Brain microvascular endothelial cell (primary cell): ENCODE measurements at regions not wholly inside any gene's neighbourhood (a gene's known extent, or its start where the extent isn't known, plus 50 kb on each side); places are given as distances from the start of the nearest gene placed in this dataset.
A peak's percentile ranks its signal among the peaks of the same experiment; 100 is the strongest.

Source experiments
- DNase-seq: peaks from one replicate; pipeline ENCODE4 v3.0.0-alpha.2; 2020
- H3K27ac ChIP-seq: fragments of 250-450 bp; sonication (Bioruptor Pico); 2 replicates; pipeline ENCODE4 v1.5.1; 2020; ENCODE audit warnings: mild to moderate bottlenecking, moderate library complexity
- H3K27me3 ChIP-seq: fragments of 250-450 bp; sonication (Bioruptor Pico); replicated peaks from 2 replicates; pipeline ENCODE4 v1.5.1; 2020; ENCODE audit warnings: mild to moderate bottlenecking
- H3K36me3 ChIP-seq: fragments of 250-450 bp; sonication (Bioruptor Pico); replicated peaks from 2 replicates; pipeline ENCODE4 v1.5.1; 2020; ENCODE audit warnings: mild to moderate bottlenecking
- H3K4me3 ChIP-seq: 2 replicates; pipeline ENCODE4 v1.5.1; 2011; ENCODE audit warnings: low read depth, mild to moderate bottlenecking, control low read depth, low read length, moderate library complexity
- CTCF ChIP-seq: IDR thresholded peaks from 2 replicates; pipeline ENCODE4 v1.5.1; 2011; ENCODE audit warnings: low read depth, mild to moderate bottlenecking, moderate library complexity, low read length, control low read depth, inconsistent platforms; ENCODE audit errors: missing control alignments
- in situ Hi-C: cut with HindIII; loops from 2 replicates; pipeline ENCODE4 v1.10.0; 2017; ENCODE audit warnings: low sequenced_read_pairs, low pct_ligation_motif_present

GRCh38 chr6:134111062-134111677 is 58.7 kb upstream of the SLC2A12 start:
- Histone ChIP-seq H3K27me3 (no peaks in the 10 kb centered on the region), H3K27ac (no peak overlapping the region), H3K4me3 (no peak overlapping the region), H3K36me3 (no peaks in the 10 kb centered on the region)
- in situ Hi-C loops: no loop called here
- DNase-seq: peak; percentile 61
- peak; percentile 95 for TF ChIP-seq CTCF

GRCh38 chr6:134106702-134107101 is 54.3 kb upstream of the SLC2A12 start:
- H3K4me3 ChIP-seq: no peak overlapping the region
- TF ChIP-seq CTCF: no peak
- DNase-seq: no peak

GRCh38 chr6:134105940-134106339 is 53.5 kb upstream of the SLC2A12 start:
- no peak for DNase-seq

More at GRCh38 chr6:134106702-134107101, 54.3 kb upstream of the SLC2A12 start:
- Histone ChIP-seq H3K36me3 (no peaks in the 10 kb centered on the region), H3K27me3 (no peaks in the 10 kb centered on the region), H3K27ac (no peak overlapping the region)
- in situ Hi-C loops: no loop called here

GRCh38 chr6:134103006-134103405 is 50.6 kb upstream of the SLC2A12 start:
- H3K27ac ChIP-seq: no peak overlapping the region
- in situ Hi-C loops: no loop called here
- no peaks in the 10 kb centered on the region for H3K36me3 ChIP-seq
- H3K27me3 ChIP-seq: no peaks in the 10 kb centered on the region
- no peak for TF ChIP-seq CTCF
- H3K4me3 ChIP-seq: no peak overlapping the region
- no peak for DNase-seq

More at GRCh38 chr6:134105940-134106339, 53.5 kb upstream of the SLC2A12 start:
- in situ Hi-C loops: no loop called here
- TF ChIP-seq CTCF: no peak
- Histone ChIP-seq H3K27ac (no peak overlapping the region), H3K36me3 (no peaks in the 10 kb centered on the region), H3K27me3 (no peaks in the 10 kb centered on the region), H3K4me3 (no peak overlapping the region)
